DOHH2 (cell line): ENCODE measurements at regions not wholly inside any gene's neighbourhood (a gene's known extent, or its start where the extent isn't known, plus 50 kb on each side); places are given as distances from the start of the nearest gene placed in this dataset.

ENCODE experiments used
- H3F3A ChIP-seq: fragments of 200-600 bp; sonication (generic), shearing (Covaris generic); 2 replicates; pipeline ENCODE4 v1.6.0; 2016; ENCODE audit warnings: antibody characterized with exemption, mild to moderate bottlenecking; ENCODE audit not compliant: control insufficient read depth, insufficient read depth
- H3K27ac ChIP-seq: fragments of 200-600 bp; sonication (generic); 2 replicates; pipeline ENCODE4 v1.5.1; 2014; ENCODE audit warnings: low read depth, mild to moderate bottlenecking, low read length, moderate library complexity
- H3K27me3 ChIP-seq: fragments of 200-600 bp; sonication (generic); 2 replicates; pipeline ENCODE4 v1.6.1; 2014; ENCODE audit warnings: mild to moderate bottlenecking, low read length, mixed read lengths; ENCODE audit not compliant: control insufficient read depth
- H3K36me3 ChIP-seq: fragments of 200-600 bp; sonication (generic); 2 replicates; pipeline ENCODE4 v1.6.1; 2014; ENCODE audit warnings: mild to moderate bottlenecking, low read length, moderate library complexity, mixed read lengths; ENCODE audit not compliant: control insufficient read depth
- H3K4me1 ChIP-seq: fragments of 200-600 bp; sonication (generic); 2 replicates; pipeline ENCODE4 v1.6.1; 2014; ENCODE audit warnings: mild to moderate bottlenecking, low read length, mixed read lengths; ENCODE audit not compliant: control insufficient read depth
- H3K4me2 ChIP-seq: fragments of 200-600 bp; sonication (generic); 2 replicates; pipeline ENCODE4 v1.6.0; 2014; ENCODE audit warnings: mild to moderate bottlenecking, low read length, moderate library complexity
- H3K4me3 ChIP-seq: fragments of 200-600 bp; sonication (generic); 2 replicates; pipeline ENCODE4 v1.5.1; 2014; ENCODE audit warnings: mild to moderate bottlenecking, low read length, mixed read lengths
- H3K79me2 ChIP-seq: fragments of 200-600 bp; sonication (generic); 2 replicates; pipeline ENCODE4 v1.6.1; 2014; ENCODE audit warnings: mild to moderate bottlenecking, low read length, mixed read lengths; ENCODE audit not compliant: control insufficient read depth
- H3K9me2 ChIP-seq: fragments of 200-600 bp; sonication (generic); replicated peaks from 2 replicates; pipeline ENCODE4 v1.6.1; 2014; ENCODE audit warnings: mild to moderate bottlenecking, low read length, mixed read lengths; ENCODE audit not compliant: control insufficient read depth
- H3K9me3 ChIP-seq: fragments of 200-600 bp; sonication (generic); 2 replicates; pipeline ENCODE4 v1.6.1; 2014; ENCODE audit warnings: antibody characterized with exemption, low read length, mixed read lengths; ENCODE audit not compliant: control insufficient read depth, insufficient read depth
- H4K20me1 ChIP-seq: fragments of 200-600 bp; sonication (generic); 2 replicates; pipeline ENCODE4 v1.6.0; 2014; ENCODE audit warnings: low read depth, mild to moderate bottlenecking, antibody characterized with exemption, low read length, moderate library complexity; ENCODE audit not compliant: control insufficient read depth, insufficient read depth
- CTCF ChIP-seq: fragments of 200-600 bp; sonication (generic); IDR thresholded peaks from one replicate; pipeline ENCODE4 v1.5.1; 2014; ENCODE audit warnings: antibody characterized with exemption, mild to moderate bottlenecking, low read depth, low read length; ENCODE audit not compliant: poor library complexity, severe bottlenecking
- EZH2phosphoT487 ChIP-seq: fragments of 200-600 bp; sonication (generic); IDR thresholded peaks from 2 replicates; pipeline ENCODE4 v1.6.1; 2017; ENCODE audit warnings: borderline replicate concordance, mild to moderate bottlenecking, antibody characterized with exemption, low read length, moderate library complexity, mixed read lengths

- H3K9me2 ChIP-seq: no peaks in the 10 kb centered on the region
- no peaks in the 10 kb centered on the region for H3K9me3 ChIP-seq
- no peak overlapping the region for H3K4me2 ChIP-seq
- H3K4me3 ChIP-seq: no peak overlapping the region
- TF ChIP-seq CTCF: no peak
- no peak for TF ChIP-seq EZH2phosphoT487
- H3K4me1 ChIP-seq: no peaks in the 10 kb centered on the region
- no peaks in the 10 kb centered on the region for H3K36me3 ChIP-seq
- H3K27me3 ChIP-seq: no peaks in the 10 kb centered on the region
- no peaks in the 10 kb centered on the region for H4K20me1 ChIP-seq
- H3K27ac ChIP-seq: no peak overlapping the region
- no peaks in the 10 kb centered on the region for H3F3A ChIP-seq
- no peaks in the 10 kb centered on the region for H3K79me2 ChIP-seq
Measured at GRCh38 chr9:75623462-75623861, 267.0 kb upstream of the PCSK5 start.

GRCh38 chr9:75624998-75625397 lies 265.5 kb upstream of the PCSK5 start:
- no peaks in the 10 kb centered on the region for H3K9me3 ChIP-seq
- H3K27ac ChIP-seq: no peak overlapping the region
- no peak overlapping the region for H3K4me2 ChIP-seq
- H3K27me3 ChIP-seq: no peaks in the 10 kb centered on the region
- TF ChIP-seq EZH2phosphoT487 (no peak), CTCF (no peak)
- no peaks in the 10 kb centered on the region for H3F3A ChIP-seq
- no peaks in the 10 kb centered on the region for H3K9me2 ChIP-seq
- no peaks in the 10 kb centered on the region for H3K36me3 ChIP-seq
- H3K4me3 ChIP-seq: no peak overlapping the region
- H3K79me2 ChIP-seq: no peaks in the 10 kb centered on the region
- no peaks in the 10 kb centered on the region for H3K4me1 ChIP-seq
- H4K20me1 ChIP-seq: no peaks in the 10 kb centered on the region

GRCh38 chr9:75626860-75627259 lies 263.6 kb upstream of the PCSK5 start:
- no peak overlapping the region for H3K4me3 ChIP-seq
- H3K9me3 ChIP-seq: no peaks in the 10 kb centered on the region
- no peaks in the 10 kb centered on the region for H3F3A ChIP-seq
- no peaks in the 10 kb centered on the region for H3K9me2 ChIP-seq
- no peaks in the 10 kb centered on the region for H3K36me3 ChIP-seq
- H3K79me2 ChIP-seq: no peaks in the 10 kb centered on the region
- no peaks in the 10 kb centered on the region for H4K20me1 ChIP-seq
- TF ChIP-seq EZH2phosphoT487 (no peak), CTCF (no peak)
- no peaks in the 10 kb centered on the region for H3K27me3 ChIP-seq
- H3K27ac ChIP-seq: no peak overlapping the region
- H3K4me2 ChIP-seq: no peak overlapping the region
- no peaks in the 10 kb centered on the region for H3K4me1 ChIP-seq

GRCh38 chr9:75628952-75629351 lies 261.5 kb upstream of the PCSK5 start:
- H4K20me1 ChIP-seq: no peaks in the 10 kb centered on the region
- H3F3A ChIP-seq: no peaks in the 10 kb centered on the region
- H3K9me2 ChIP-seq: no peaks in the 10 kb centered on the region
- H3K4me3 ChIP-seq: no peak overlapping the region
- TF ChIP-seq EZH2phosphoT487: no peak
- TF ChIP-seq CTCF: no peak
- no peaks in the 10 kb centered on the region for H3K27me3 ChIP-seq
- no peaks in the 10 kb centered on the region for H3K79me2 ChIP-seq
- no peak overlapping the region for H3K27ac ChIP-seq
- H3K4me2 ChIP-seq: no peak overlapping the region
- H3K36me3 ChIP-seq: no peaks in the 10 kb centered on the region
- no peaks in the 10 kb centered on the region for H3K9me3 ChIP-seq
- no peaks in the 10 kb centered on the region for H3K4me1 ChIP-seq
